HG03342 (cell line): ENCODE measurements at regions not wholly inside any gene's neighbourhood (a gene's known extent, or its start where the extent isn't known, plus 50 kb on each side); places are given as distances from the start of the nearest gene placed in this dataset.

Source experiments
- ATAC-seq: cut with Tn5 transposase; IDR thresholded peaks from one replicate; pipeline ENCODE4 v1.9.1; 2021; ENCODE audit warnings: mild to moderate bottlenecking, moderate library complexity; ENCODE audit not compliant: unreplicated experiment

- ATAC-seq, result no peak
These were observed 144.1 kb upstream of the TMTC4 start for GRCh38 chr13:100818711-100819110.

- ATAC-seq, result no peak
These were observed 143.3 kb upstream of the TMTC4 start for GRCh38 chr13:100817928-100818327.

- no peak for ATAC-seq
These were observed 141.0 kb upstream of the TMTC4 start for GRCh38 chr13:100815476-100816046.

DNA sequence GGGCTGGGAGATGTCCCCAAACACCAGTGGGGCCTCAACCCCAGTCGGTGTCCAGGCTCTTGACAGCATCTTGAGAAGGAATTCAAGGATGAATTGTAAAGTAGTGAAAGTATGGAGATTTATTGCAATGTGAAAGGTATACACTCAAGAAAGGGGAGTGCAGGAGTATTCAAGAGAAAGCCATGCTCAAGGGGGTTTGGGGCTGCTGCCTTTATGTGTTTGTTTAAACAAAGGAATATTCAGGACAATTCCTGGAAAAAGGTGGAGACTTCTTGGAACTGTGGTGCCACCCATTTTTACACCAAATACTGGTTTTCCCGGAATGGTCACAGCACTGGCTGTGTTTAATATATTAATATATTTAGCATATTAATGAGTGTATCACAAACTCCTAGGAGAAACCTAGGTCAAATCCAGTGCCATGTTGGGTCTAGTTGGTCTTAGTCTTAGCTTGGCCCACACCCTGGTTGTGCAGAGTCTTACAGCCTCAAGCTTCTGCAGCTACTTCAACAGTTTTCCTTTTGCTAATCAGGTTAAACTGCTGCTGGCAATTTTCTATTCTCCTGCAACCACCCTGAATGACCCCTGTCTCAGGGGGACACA lies 138.5 kb upstream of the TMTC4 start:
- ATAC-seq, result no peak

DNA sequence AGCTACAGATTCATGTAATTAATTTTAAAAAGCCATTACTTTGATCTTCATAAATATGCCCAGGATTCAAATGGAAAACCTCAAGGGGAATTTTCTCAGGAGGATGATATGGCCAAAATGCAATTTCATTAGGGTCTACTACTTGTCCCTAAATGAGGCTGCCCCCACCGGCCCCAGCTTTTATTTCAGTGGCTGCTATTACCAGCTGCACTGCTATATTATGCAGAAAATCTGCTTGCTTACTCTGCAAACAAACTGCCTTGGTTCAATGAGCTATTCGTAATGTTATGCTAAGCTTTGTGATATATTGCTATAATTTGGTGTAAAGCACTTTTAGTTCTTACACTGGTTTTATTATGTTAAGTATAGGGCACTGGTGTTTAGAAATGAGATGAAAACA lies 137.3 kb upstream of the TMTC4 start:
- no peak for ATAC-seq

DNA sequence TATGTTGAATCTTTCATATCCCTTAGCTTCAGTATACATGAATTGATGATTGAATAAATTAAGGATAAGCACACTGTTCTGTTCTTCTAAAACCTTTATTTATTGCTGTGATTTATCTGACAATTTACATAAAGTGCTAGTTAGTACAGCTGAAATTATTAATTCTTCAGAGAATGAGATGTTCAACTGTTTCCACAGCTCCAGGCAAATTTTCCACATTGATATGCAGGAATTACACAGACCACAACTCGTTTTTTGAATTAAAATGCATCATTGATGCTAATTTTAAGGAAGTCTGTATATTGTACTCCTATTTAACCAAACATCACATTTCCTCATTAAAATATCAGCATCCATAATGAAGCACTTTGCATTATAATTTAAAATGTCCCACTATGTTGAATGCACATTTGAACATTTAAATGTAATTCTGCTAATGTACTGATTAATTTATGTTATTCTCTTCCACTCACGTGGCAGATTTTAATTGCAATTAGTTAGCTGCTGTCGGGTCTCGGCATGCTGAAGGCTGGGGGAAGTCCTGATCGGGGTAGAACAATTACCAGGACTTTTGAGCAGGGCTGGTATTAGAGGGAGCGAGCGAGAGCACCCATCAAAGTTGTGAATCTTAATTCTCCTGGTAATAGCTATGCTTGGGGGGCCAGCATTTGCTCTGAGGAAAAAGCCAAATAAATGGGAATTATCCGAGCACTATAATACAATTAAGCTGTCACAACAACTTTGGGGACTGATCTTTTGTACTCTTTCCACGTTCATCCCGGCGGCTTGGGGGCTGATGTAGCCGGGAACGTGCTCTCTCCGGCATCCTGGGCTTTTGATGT lies 136.7 kb upstream of the TMTC4 start:
- ATAC-seq, result no peak

- no peak for ATAC-seq
These were observed 135.9 kb upstream of the TMTC4 start for GRCh38 chr13:100810481-100810880.

DNA sequence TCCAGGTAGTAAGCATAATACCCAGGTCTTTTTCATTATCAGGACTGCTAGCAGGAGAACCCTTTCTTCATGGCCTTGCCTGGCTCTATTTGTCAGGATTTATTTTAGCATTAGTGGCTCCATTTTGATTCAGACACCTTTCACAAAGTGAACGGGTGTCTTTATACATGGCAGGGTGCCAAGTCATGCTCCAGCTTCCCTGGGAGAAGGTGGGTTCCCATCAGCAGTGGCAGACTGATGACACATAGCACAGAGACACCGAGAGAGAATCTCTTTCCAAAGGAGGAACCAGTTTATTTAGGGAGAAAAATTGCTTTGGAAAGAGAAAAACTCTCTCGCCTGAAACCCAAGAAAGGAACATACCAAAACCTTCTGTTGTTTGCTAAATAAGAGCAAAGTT lies 135.3 kb upstream of the TMTC4 start:
- ATAC-seq, result no peak

DNA sequence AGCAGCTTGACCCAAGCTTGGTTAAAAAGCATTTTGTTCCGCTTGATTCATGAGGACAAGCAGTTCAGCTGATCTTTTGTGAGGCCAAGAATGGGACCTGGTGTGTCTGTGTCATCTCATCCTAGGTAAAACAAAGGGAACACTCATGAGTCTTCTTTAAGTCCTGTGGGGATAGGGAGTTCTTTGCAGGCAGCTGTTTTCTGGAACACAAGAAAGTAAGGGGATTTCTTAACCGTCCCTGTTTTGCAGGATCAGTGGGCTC lies 134.5 kb upstream of the TMTC4 start:
- no peak for ATAC-seq

- no peak for ATAC-seq
These were observed 133.9 kb upstream of the TMTC4 start for GRCh38 chr13:100808330-100809128.

GRCh38 chr13:100803091-100803490 lies 128.5 kb upstream of the TMTC4 start:
- no peak for ATAC-seq

GRCh38 chr13:100800283-100800875 lies 125.8 kb upstream of the TMTC4 start:
- no peak for ATAC-seq

- no peak for ATAC-seq
These were observed 124.3 kb upstream of the TMTC4 start for GRCh38 chr13:100798739-100799361.

GRCh38 chr13:100797921-100798320 lies 123.3 kb upstream of the TMTC4 start:
- ATAC-seq, result no peak

- ATAC-seq, result no peak
These were observed 121.9 kb upstream of the TMTC4 start for GRCh38 chr13:100796463-100796862.

GRCh38 chr13:100794575-100794974 lies 120.0 kb upstream of the TMTC4 start:
- ATAC-seq, result no peak

DNA sequence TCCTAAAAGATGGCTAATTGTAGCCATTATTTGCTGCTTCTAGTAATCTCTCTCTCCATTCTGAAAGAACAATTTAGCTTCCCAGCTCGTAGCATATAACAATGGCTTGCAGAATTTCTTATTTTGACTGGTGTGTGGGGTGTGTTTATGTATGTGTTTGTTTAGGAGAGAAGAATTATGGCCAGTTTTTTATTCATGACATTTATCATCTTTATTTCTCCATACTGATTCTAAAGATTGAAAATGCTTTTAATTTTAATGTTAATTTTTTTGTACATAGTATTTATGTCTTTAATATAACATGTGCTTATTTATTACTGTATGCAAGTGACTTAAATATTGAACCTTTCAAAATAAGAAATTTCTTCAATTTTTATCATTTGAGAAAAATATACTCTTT lies 115.8 kb upstream of the TMTC4 start:
- ATAC-seq, result no peak

GRCh38 chr13:100789968-100790367 lies 115.4 kb upstream of the TMTC4 start:
- ATAC-seq, result peak; percentile 93

DNA sequence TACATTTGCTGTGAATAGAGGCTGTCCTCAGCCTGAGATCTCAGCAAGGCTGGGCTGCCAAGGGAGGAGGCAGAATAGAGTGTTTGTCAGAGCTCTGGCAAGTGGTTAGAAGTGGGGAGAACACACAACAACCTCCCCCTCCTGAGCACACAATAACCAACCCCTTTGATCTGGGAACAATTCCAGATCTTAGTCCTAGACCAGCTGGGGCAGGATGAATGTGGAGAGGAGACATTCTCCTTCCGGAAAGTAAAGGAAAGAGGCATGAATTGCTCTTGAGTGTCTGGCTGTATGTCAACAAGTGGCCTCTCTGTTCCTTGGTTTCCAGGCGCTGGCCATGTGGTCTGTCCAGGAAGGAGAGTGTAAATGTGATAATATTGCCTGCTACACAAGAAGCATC lies 114.9 kb upstream of the TMTC4 start:
- peak; percentile 11 for ATAC-seq

- ATAC-seq, result no peak
These were observed 114.4 kb upstream of the TMTC4 start for GRCh38 chr13:100789025-100789424.

GRCh38 chr13:100788540-100788939 lies 113.9 kb upstream of the TMTC4 start:
- ATAC-seq, result no peak
